ENCODE measurements at regions not wholly inside any gene's neighbourhood (a gene's known extent, or its start where the extent isn't known, plus 50 kb on each side); places are given as distances from the start of the nearest gene placed in this dataset.

DNA sequence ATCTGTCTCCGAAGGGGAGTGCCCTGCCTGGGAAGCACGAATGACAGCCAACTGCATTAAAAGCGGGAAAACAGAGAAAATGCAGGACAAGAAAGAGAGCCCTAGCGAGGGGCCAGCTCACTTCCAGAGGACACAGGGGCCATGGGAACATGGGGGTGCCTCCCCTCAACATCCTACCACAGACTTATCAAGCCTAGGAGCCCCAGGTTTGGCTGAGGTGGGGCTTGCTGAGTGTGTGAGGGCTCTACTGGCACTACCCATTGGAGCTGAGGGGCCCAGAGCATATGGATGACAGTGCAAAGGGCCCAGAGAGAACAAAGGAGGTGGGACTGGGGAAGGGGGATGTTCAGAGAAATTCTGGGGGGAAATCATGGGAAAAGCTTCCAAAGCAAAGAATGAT lies 101.8 kb downstream of the PJA1 start:
- TF ChIP-seq, protein P1, sequence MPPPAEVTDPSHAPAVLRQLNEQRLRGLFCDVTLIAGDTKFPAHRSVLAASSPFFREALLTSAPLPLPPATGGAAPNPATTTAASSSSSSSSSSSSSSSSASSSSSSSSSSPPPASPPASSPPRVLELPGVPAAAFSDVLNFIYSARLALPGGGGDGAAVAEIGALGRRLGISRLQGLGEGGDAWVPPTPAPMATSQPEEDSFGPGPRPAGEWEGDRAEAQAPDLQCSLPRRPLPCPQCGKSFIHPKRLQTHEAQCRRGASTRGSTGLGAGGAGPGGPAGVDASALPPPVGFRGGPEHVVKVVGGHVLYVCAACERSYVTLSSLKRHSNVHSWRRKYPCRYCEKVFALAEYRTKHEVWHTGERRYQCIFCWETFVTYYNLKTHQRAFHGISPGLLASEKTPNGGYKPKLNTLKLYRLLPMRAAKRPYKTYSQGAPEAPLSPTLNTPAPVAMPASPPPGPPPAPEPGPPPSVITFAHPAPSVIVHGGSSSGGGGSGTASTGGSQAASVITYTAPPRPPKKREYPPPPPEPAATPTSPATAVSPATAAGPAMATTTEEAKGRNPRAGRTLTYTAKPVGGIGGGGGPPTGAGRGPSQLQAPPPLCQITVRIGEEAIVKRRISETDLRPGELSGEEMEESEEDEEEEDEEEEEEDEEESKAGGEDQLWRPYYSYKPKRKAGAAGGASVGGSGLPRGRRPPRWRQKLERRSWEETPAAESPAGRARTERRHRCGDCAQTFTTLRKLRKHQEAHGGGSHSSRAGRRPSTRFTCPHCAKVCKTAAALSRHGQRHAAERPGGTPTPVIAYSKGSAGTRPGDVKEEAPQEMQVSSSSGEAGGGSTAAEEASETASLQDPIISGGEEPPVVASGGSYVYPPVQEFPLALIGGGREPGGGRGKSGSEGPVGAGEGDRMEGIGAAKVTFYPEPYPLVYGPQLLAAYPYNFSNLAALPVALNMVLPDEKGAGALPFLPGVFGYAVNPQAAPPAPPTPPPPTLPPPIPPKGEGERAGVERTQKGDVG (CRISPR knock-in tag; IDR thresholded peaks at IDR 0.05) = no peak
- no peak for TF ChIP-seq ZBED1 (IDR thresholded peaks at IDR 0.05; ENCODE audit: borderline replicate concordance)
- TF ChIP-seq TBL1XR1 (IDR thresholded peaks at IDR 0.05; ENCODE audit: low read depth, low read length) = no peak
- no peak for DNase-seq (ENCODE audit: low read depth, low spot score)
- no peak for FAIRE-seq
- no peak for ATAC-seq
- no peaks in the 10 kb centered on the region; the same call in 2 of the 3 replicates for H3K9me3 ChIP-seq (replicated peaks; ENCODE audit: control insufficient read depth, insufficient read depth, low read length)
- 41% methylated on average over 4 of the region's 4 CpGs for WGBS (ENCODE audit: insufficient coverage, insufficient replicate concordance, low lambda C conversion rate, missing lambda C conversion rate)
- no peak overlapping the region for H3K9ac ChIP-seq (ENCODE audit: control insufficient read depth, insufficient read depth, low read length)
- intact Hi-C loops (cut with micrococcal nuclease; ENCODE audit: unreplicated experiment) (no loop called here), in situ Hi-C loops (cut with MboI) (no loop called here)
- H3K4me3 ChIP-seq = no peak overlapping the region
- SMC1A ChIA-PET (ENCODE audit: uncharacterized antibody, unreplicated experiment) = no interaction called here
- no peak overlapping the region for H3K4me2 ChIP-seq (ENCODE audit: control insufficient read depth, insufficient read depth)
- POLR2A ChIA-PET = no interaction called here
- H4K20me1 ChIP-seq (ENCODE audit: control insufficient read depth, insufficient read depth) = no peaks in the 10 kb centered on the region
- peaks cover 0 to 2% of the 10 kb centered on the region in 2 experiments; a peak in 2 of 4 replicates for H3K27me3 ChIP-seq (replicated peaks in 1 of 2; ENCODE audit: control insufficient read depth in 2 of 2, insufficient read depth in 2 of 2, low read length in 1 of 2)
- H3K79me2 ChIP-seq (ENCODE audit: control insufficient read depth, insufficient read depth, low read length) = no peaks in the 10 kb centered on the region
- H3K36me3 ChIP-seq (ENCODE audit: control insufficient read depth in 2 of 2, insufficient read depth in 2 of 2, low read length in 1 of 2) = no peaks in the 10 kb centered on the region
- RAD21 ChIA-PET (ENCODE audit: unreplicated experiment) = no interaction called here
- CTCF ChIA-PET = no interaction called here
- no peaks in the 10 kb centered on the region for H3K4me1 ChIP-seq (ENCODE audit: control insufficient read depth, insufficient read depth, low read length)
- H2AFZ ChIP-seq (ENCODE audit: control insufficient read depth, low read depth, low read length) = no peak overlapping the region
- H3K27ac ChIP-seq (ENCODE audit: control insufficient read depth, insufficient read depth) = no peak overlapping the region
- BruUV-seq (replicated peaks) = no TSS peak

DNA sequence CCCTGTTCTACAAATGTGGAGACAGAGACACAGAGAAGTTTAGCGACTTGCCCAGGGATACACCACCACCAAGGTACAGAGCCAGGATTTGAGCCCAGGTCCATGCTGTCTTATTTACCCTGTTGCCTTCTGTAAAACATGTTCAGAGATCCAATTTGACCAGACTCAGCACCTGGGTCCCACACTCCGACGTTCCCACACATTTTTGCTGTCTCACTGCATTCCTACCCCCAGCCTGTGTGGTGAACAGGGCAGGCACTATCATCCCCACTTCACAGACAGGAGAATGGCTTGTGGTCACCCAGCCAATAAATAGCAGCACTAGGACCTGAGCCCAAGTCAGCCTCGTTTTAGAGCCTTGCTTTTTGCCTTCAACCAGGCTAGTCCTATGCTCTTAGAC lies 102.8 kb downstream of the PJA1 start:
- Histone ChIP-seq H3K36me3 (ENCODE audit: control insufficient read depth in 2 of 2, insufficient read depth in 2 of 2, low read length in 1 of 2) (no peaks in the 10 kb centered on the region), H3K4me2 (ENCODE audit: control insufficient read depth, insufficient read depth) (no peak overlapping the region), H2AFZ (ENCODE audit: control insufficient read depth, low read depth, low read length) (no peak overlapping the region), H3K27me3 (replicated peaks in 1 of 2; ENCODE audit: control insufficient read depth in 2 of 2, insufficient read depth in 2 of 2, low read length in 1 of 2) (peaks cover 0 to 2% of the 10 kb centered on the region in 2 experiments; a peak in 1 of 4 replicates), H3K9me3 (replicated peaks; ENCODE audit: control insufficient read depth, insufficient read depth, low read length) (no peaks in the 10 kb centered on the region; the same call in 2 of the 3 replicates), H3K4me1 (ENCODE audit: control insufficient read depth, insufficient read depth, low read length) (no peaks in the 10 kb centered on the region), H3K79me2 (ENCODE audit: control insufficient read depth, insufficient read depth, low read length) (no peaks in the 10 kb centered on the region), H3K9ac (ENCODE audit: control insufficient read depth, insufficient read depth, low read length) (no peak overlapping the region), H3K27ac (ENCODE audit: control insufficient read depth, insufficient read depth) (no peak overlapping the region), H3K4me3 (no peak overlapping the region), H4K20me1 (ENCODE audit: control insufficient read depth, insufficient read depth) (no peaks in the 10 kb centered on the region)
- no peak for ATAC-seq
- in situ Hi-C loops (cut with MboI) (no loop called here), intact Hi-C loops (cut with micrococcal nuclease; ENCODE audit: unreplicated experiment) (no loop called here)
- SMC1A ChIA-PET (ENCODE audit: uncharacterized antibody, unreplicated experiment) = no interaction called here
- BruUV-seq (replicated peaks) = no TSS peak
- POLR2A ChIA-PET = no interaction called here
- no peak for FAIRE-seq
- CTCF ChIA-PET = no interaction called here
- RAD21 ChIA-PET (ENCODE audit: unreplicated experiment) = interaction anchor here (2.2 kb wide), 1 partner anchor 234 kb away, joined by 13 read pairs; the partner anchor contains the start of gene EFNB1
- 0% methylated on average over 4 of the region's 4 CpGs for WGBS (ENCODE audit: insufficient coverage, insufficient replicate concordance, low lambda C conversion rate, missing lambda C conversion rate)
- DNase-seq (ENCODE audit: low read depth, low spot score) = no peak
- no peak for TF ChIP-seq POLR2AphosphoS5 (IDR thresholded peaks at IDR 0.05; ENCODE audit: low read length)
- TF ChIP-seq, protein P2, sequence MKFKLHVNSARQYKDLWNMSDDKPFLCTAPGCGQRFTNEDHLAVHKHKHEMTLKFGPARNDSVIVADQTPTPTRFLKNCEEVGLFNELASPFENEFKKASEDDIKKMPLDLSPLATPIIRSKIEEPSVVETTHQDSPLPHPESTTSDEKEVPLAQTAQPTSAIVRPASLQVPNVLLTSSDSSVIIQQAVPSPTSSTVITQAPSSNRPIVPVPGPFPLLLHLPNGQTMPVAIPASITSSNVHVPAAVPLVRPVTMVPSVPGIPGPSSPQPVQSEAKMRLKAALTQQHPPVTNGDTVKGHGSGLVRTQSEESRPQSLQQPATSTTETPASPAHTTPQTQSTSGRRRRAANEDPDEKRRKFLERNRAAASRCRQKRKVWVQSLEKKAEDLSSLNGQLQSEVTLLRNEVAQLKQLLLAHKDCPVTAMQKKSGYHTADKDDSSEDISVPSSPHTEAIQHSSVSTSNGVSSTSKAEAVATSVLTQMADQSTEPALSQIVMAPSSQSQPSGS (IDR thresholded peaks at IDR 0.05; ENCODE audit: low read length) = no peak
- TF ChIP-seq BCL11A (IDR thresholded peaks at IDR 0.05; ENCODE audit: low read depth, low read length) = no peak
- TF ChIP-seq NFXL1 (IDR thresholded peaks at IDR 0.05; ENCODE audit: borderline replicate concordance) = no peak
- TF ChIP-seq EP300 (IDR thresholded peaks at IDR 0.05; ENCODE audit: borderline replicate concordance in 1 of 2, control insufficient read depth in 1 of 2, low read depth in 2 of 2, low read length in 2 of 2) = no peak
- no peak for TF ChIP-seq ZNF384 (IDR thresholded peaks at IDR 0.05; ENCODE audit: borderline replicate concordance, low read depth, low read length)
- TF ChIP-seq, protein P3, sequence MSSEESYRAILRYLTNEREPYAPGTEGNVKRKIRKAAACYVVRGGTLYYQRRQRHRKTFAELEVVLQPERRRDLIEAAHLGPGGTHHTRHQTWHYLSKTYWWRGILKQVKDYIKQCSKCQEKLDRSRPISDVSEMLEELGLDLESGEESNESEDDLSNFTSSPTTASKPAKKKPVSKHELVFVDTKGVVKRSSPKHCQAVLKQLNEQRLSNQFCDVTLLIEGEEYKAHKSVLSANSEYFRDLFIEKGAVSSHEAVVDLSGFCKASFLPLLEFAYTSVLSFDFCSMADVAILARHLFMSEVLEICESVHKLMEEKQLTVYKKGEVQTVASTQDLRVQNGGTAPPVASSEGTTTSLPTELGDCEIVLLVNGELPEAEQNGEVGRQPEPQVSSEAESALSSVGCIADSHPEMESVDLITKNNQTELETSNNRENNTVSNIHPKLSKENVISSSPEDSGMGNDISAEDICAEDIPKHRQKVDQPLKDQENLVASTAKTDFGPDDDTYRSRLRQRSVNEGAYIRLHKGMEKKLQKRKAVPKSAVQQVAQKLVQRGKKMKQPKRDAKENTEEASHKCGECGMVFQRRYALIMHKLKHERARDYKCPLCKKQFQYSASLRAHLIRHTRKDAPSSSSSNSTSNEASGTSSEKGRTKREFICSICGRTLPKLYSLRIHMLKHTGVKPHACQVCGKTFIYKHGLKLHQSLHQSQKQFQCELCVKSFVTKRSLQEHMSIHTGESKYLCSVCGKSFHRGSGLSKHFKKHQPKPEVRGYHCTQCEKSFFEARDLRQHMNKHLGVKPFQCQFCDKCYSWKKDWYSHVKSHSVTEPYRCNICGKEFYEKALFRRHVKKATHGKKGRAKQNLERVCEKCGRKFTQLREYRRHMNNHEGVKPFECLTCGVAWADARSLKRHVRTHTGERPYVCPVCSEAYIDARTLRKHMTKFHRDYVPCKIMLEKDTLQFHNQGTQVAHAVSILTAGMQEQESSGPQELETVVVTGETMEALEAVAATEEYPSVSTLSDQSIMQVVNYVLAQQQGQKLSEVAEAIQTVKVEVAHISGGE (CRISPR knock-in tag; IDR thresholded peaks at IDR 0.05) = no peak

Measured in GM12878 (cell line).